HG03135 (cell line): ENCODE measurements at regions not wholly inside any gene's neighbourhood (a gene's known extent, or its start where the extent isn't known, plus 50 kb on each side); places are given as distances from the start of the nearest gene placed in this dataset.
A peak's percentile ranks its signal among the peaks of the same experiment; 100 is the strongest.
"Not testable (repeated sequence)": the region's sequence is repeated elsewhere in the genome, so short reads cannot be mapped to it uniquely, and the experiment has no call there.

Source experiments
- ATAC-seq: cut with Tn5 transposase; IDR thresholded peaks from one replicate; pipeline ENCODE4 v1.9.1; 2021; ENCODE audit warnings: mild to moderate bottlenecking, moderate library complexity; ENCODE audit not compliant: unreplicated experiment

DNA sequence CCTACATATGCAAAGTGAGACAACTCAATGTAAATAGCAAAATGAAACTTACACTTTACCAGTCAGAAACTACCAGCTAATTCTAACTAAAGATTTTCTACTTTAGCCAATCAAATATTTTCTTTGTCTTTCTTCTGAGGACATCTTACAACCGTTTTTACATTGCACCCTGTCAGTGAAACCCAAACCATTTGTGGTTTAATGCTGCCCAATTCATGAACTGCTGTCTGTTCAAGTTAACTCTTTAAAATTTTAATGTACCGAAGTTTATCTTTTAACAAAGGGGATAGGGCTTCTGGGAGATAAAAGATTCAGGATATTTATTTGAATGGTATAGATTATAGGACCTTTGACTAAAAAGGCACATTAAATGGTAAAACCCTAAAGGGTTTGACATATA is 121.3 kb upstream of the HDDC2 start:
- no peak for ATAC-seq

DNA sequence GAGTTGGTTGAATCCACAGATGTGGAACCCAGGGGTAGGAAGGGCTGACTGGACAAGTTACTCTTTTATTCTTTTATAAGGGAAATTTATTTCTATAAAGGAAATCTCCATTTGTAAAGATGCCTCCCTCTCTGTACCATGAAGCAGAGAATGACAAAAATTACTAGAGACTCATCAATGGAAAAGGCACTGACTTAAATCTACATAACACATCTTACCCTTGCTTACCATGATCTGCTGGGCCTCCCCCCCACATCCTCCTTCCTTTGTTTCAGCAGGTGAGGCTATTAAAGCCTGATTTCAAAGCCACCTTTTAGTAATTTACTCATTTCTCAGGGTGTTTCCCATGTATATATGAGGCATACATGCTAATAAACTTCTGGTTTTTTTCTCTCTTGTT is 130.2 kb upstream of the HDDC2 start:
- ATAC-seq = no peak

DNA sequence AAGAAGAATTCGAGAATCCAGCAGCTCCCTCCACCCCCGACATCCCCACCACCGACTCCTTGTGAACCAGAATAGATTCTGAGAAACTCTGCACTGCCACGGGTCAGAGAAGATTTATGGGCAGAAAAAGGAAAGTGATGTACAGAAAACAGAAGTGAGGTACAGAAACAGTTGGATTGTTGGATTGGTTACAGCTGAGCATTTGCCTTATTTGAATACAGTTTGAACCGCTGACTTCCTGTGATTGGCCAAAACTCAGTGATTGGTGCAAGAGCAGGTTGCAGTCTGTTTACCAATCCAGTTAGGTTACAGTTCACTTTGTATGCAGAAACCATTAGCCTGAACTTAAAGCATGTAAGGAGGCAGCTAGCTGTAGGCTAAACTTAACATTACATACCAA is 131.2 kb upstream of the HDDC2 start:
- ATAC-seq = peak; percentile 57

DNA sequence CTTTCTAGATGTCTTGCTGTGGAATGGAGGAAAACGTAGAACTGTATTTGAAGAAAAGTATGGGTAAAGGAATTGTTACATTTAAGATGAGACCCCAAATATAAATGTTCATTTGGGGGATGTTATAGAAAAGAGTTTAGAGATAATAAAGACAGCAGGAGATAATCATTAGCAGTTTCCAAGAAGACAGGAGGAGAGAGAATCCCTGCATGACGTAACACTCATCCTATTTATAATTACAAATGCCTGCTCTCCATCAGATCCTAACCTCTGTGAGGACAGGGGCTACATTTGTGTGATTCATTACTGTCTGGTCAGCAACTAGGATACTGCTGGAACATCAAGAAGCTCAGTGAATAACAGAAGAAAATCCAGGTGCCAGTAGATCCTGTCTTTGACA is 133.0 kb upstream of the HDDC2 start:
- no peak for ATAC-seq

DNA sequence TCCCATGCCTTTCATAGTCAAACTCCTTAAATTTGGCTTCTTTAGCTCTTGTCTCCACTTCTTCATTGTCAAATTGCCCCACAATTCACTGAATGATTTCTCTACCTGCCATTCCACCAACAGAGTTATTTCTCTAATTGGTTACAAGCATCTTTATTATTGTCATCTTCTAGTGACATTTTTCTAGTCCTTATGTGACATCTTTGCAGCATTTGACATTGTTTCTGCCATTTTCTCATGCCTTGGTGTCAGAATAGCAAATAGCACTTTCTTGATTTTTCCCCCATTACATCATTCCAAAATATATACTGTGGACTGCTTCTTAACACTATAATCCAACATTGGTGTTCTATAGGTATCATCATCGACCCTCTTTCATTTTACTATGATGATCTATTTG is 137.7 kb upstream of the HDDC2 start:
- ATAC-seq = no peak

DNA sequence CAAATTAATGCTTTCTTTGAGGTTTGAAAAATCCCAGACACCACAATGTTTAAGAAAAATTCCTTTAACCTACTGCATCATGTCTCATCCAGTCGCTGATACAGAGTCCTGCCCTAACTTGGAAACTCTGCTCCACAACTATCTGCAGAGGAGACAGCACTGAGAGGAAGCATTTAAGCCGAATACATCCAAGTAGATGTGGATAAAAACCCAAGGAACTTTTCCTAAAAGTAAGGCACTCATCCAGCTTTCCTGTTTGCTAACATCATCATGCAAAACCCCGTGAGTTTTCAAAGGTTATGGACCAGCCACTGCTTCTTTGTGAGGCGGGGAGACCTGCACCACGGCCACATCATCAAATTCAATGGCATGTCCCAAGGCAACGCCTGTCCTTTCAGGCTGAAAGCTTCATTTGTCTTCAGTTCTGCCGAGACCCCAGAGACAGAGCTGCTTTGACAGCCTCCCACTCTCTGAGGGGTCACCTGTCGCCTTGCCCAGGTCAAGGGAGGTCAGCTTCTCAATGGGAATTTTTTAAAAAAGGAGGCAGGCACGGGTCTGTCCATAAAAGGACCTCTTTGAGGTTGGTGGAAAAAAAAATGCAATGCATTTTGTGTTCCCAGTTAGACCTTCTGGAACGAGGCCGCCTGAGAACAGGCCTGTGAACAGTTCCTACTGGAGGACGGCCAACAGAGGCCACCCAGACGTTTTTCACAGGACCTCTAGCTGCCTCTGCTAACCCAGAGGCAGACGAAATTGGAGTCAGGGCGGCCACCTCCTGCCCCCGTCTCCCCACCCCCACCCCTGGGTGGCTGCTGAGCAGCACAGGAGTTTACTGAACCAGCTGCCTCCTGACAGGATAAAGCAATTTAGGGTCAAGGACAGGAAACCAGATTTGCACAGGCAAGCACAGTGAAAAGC is 142.5 kb upstream of the HDDC2 start:
- ATAC-seq = no peak

DNA sequence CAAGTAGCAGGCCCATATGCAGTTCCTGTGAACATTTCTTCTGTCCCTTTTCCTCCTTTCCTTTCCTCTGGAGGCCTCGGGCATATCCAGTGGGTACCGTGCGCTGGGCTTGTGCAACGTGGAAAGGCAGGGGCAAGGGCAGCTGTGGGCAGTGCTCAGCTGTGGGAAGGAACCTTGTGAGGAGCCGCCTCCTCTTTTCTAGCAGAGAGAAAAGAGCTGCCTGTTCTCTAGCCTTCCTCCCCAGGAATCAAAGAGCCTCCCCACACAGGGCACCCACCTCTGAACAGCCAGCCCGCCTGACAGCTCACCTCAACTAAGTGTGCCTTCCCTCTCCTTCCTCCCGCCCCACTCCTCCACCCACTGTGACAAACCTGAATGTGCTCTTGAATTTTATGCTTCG is 143.3 kb upstream of the HDDC2 start:
- no peak for ATAC-seq

DNA sequence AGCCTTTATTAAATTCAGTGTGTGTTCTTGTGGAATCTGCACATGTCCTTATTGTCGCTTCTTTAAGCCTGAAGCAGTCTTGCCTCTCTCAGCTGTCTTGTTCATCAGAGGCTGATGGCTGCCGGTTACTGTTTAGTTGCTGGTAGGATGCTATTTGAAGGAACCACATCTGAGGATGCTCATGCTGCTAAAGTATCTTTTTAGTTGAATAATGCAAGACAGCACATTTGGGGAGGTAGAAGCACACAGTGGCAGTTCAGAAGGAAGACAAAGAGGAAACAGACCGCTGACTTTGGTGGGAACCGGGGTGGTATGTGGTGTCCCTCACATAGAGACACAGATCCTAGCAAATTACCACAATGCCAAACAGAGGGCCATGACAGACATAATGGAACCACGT is 144.2 kb upstream of the HDDC2 start:
- no peak for ATAC-seq

DNA sequence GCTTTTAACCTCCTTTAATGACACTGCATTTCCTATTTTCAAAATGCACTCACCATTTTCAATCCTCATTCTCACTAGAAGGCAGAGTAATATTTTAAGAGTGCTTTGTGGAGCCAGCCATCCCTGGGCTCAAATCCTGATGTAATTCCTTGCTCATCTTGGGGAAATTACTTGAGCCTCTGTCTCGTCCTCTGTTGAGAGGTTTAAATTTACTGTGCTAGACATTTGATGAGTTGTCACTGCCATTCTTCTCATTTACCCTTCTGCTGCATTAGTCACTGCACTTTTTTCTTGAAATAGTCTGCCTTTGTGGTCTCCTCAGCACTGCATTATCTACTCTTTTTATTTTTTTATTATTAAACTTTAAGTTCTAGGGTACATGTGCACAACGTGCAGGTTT is 150.0 kb upstream of the HDDC2 start:
- no peak for ATAC-seq

DNA sequence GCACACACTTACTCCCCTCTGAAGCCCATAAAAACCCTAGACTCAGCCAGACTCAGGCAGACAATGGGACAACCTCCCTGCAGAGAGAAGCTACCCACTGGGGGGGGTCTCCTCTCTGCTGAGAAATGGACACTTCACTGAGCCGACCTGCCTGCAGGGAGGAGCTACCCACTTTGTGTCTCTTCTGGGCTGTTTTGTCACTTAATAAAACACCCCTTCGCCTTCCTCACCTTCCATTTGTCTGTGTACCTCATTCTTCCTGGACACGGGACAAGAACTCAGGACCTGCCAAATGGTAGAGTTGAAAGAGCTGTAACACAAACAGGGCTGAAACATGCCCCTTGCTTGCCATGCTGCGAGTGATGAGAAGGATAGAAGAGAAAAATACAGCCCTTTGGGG is 151.7 kb upstream of the HDDC2 start:
- no peak for ATAC-seq

DNA sequence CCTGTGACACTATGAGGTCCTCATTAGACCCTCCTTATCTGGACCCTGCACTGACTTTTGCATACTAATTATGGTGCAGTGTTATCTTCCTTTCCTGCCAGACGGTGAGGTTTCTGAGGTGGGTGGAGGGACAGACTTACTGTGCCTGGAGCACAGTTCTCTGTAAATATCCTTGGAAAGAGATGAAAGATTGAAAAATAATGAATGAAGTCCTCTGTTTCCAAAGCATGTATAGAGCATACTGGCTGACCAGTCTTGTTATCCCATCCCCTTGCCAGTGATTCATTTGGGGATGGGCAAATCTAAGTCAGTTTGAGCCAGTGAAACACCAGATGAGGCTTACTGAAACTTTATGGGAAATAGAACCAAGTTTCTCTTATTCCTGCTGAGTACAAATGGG is 152.6 kb upstream of the HDDC2 start:
- ATAC-seq = no peak

DNA sequence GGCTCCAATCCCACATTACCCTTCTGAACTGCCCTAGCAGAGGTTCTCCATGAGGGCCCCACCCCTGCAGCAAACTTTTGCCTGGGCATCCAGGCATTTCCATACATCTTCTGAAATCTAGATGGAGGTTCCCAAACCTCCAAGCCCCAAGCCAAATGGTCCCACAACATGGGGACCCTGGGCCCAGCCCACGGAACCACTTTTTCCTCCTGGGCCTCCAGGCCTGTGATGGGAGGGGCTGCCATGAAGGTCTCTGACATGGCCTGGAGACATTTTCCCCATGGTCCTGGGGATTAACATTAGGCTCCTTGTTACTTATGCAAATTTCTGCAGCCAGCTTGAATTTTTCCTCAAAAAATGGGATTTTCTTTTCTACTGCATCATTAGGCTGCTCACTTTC is 156.7 kb upstream of the HDDC2 start:
- ATAC-seq = not testable (repeated sequence)

DNA sequence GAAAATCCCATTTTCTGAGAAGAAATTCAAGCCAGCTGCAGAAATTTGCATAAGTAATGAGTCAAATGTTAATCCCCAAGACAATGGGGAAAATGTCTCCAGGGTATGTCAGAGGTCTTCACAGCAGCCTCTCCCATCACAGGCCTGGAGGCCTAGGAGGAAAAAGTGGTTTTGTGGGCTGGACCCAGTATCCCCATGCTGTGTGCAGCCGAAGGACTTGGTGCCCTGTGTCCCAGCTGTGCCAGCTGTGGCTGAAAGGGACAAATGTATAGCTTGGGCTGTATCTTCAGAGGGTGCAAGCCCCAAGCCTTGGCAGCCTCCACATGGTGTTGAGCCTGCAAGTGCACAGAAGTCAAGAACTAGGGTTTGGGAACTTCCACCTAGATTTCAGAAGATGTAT is 163.6 kb upstream of the HDDC2 start:
- ATAC-seq = not testable (repeated sequence)

DNA sequence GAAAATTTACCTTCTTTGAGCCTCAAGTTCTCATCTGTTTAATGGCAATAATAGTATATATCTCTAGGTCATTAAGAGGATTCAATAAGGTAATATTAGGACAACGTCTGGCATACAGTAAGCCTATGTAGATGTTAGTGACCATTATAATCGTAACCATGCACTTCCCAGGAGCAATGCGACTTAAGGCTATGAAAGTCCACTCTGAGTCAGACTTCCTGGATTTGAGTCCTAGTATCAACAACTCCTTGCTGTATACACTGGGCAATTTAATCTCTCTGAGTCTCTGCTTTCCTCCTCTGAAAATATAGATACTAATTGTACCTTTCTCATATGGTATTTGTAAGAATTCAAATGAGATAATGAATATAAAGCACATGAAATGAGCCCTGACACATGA is 168.1 kb upstream of the HDDC2 start:
- no peak for ATAC-seq

DNA sequence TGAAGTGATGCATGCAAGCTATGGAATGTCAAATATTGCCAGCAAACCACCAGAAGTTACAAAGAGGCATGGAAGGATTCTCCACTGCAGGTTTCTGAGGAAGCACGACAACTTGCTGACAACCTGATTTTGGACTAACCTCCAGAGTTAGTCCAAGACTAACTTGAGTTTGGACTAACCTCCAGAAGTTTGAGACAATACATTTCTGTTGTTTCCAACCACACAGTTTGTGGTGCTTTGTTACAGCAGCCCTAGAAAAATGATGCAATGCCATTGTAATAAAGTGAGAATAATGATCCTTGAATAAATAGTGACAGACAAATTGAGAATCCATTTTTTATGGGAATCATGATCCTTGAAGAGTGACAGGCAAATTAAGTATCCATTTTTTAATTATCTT is 169.9 kb upstream of the HDDC2 start:
- ATAC-seq = no peak

DNA sequence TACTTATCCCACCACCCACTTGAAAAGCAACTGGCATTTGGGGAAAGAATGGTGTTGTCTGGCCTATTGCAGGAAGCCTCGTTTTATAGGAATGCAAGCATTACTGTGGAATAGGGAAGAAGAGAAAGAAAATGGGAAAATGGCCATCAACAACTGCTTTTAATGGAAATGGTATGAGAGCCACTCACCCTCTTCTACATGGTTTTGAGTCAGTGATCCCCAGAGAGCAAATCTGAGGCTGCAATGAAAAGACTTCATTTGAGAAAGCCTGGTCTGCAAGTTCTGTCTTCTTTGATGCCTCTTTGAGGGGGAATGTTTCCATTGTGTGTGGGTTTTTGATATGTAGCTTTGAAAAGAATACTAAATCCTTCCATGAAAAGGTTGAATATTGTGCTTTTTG is 172.3 kb upstream of the HDDC2 start:
- ATAC-seq = no peak

DNA sequence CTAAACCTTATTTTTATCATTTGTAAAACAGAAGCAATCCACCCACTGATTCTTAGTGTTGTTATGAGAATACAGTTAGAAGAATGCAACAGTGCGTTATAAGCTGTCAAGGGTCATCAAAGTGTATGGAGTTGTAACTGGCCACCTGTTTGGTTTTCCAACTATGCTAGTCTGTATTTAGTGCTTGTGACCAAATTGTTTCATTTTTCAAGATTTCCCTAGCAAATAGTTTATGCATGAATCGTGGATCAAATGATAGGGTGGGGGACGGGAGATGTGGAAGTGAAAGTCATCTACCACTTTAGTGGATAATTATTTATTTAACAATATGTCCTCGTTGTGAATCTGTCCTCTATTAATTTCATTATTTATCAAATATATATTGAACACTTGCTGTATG is 175.4 kb upstream of the HDDC2 start:
- no peak for ATAC-seq

DNA sequence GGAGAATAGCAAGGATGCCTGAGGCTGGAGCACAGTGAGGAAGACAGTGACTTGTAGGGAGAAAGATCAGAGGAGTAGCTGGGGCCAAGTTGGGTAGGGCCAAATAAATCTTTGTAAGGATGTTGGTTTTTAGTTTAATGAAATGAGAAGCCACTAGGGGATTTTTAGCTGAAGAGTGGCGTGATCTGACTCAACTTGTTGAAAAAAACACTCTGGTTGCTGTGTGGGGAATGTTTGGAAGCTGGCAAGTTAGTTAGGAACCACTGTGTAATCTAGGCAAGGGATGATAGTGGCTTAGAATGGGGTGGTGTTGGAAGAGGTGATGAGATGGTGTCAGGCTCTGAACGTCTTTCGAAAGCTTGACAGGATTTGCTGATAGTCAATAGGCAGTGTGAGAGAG is 176.1 kb upstream of the HDDC2 start:
- ATAC-seq = no peak

DNA sequence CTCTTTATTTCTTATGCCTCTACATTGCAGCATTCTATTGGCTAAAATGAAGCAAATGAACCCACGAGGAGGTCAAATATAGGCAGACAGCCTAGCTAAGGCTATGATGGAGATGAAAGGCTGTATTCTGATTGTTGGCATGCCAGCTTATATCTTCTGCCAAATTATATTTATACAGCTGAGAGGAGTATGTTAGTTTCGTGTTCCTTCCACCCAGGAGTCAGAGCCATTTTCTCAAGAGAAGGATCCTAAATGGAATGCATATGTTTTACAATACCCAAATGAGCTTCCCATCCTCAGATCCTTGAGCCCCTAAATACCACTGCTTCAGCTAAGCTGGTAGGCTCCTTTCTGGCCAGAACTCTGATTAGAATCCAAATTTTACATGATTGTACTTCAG is 178.4 kb upstream of the HDDC2 start:
- ATAC-seq = no peak

DNA sequence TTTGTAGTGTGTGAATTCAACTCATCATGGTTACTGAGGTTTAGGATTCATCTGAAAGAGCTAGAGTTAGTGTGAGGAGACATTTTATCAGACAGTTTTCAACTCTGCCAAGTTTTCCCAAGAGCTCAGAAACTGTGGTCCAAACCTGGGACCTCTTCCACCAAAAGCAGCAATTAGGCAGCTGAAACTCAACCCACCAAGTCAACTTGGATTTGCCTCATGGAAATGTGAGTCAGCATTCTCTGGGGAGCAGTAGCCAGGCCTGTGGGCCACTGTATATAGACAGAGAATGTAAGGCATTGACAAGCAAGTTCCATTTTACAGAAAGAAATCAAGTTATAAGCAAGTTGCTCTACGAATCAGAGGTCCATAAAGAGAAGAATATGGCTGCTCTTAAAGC is 178.8 kb upstream of the HDDC2 start:
- no peak for ATAC-seq

DNA sequence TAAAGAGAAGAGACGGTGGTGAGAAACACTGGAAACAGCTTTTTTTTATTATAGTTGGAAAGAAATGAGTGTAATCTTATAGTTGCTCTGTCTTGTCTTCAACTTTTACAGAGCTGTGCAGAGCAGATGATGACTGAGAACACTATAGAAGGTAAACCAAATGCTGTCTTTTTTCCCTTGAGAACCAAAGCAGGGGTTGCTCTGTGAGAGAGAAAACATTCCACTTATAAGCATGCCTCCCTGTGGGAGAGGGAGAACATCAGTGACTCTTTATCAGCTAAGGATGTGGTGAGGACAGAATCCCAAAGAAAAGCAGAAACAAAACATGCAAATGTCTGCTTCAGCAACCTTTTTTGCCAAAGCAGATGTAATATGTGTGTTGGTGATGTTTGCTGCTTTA is 179.3 kb upstream of the HDDC2 start:
- ATAC-seq = no peak

DNA sequence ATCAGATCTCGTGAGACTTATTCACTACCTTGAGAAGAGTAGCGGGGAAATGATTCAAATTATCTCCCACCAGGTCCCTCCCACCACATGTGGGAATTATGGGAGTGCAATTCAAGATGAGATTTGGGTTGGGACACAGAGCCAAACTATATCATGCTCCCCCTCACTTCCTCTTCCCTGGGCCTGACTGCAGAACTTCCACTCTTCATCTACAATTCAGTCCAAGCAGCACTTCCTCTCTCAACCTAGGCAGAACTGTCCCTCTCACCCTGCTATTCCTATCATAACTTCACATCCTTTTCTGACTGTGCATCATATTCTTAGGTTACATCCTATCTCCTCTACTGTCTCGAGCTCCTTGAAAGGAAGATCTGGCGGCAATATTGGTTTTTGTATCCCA is 184.0 kb upstream of the HDDC2 start:
- no peak for ATAC-seq

DNA sequence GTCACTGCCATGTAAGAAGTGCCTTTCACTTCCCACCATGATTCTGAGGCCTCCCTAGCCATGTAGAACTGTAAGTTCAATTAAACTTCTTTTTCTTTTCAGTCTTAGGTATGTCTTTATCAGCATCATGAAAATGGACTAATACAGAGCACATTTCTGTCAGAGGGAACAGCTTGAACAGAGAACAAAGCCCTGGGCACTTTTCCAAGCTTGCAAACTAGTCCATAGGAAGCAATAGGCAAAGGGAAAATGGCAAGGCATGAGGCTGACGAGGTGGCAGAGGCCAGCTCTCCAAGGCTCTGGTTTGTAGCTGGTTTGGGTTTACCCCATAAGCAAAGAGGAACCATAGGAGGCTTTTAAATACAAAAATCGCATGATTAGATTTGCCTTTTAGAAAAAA is 185.1 kb upstream of the HDDC2 start:
- ATAC-seq = no peak
